ENCODE measurements at regions not wholly inside any gene's neighbourhood (a gene's known extent, or its start where the extent isn't known, plus 50 kb on each side); places are given as distances from the start of the nearest gene placed in this dataset.
A peak's percentile ranks its signal among the peaks of the same experiment; 100 is the strongest.

DNA sequence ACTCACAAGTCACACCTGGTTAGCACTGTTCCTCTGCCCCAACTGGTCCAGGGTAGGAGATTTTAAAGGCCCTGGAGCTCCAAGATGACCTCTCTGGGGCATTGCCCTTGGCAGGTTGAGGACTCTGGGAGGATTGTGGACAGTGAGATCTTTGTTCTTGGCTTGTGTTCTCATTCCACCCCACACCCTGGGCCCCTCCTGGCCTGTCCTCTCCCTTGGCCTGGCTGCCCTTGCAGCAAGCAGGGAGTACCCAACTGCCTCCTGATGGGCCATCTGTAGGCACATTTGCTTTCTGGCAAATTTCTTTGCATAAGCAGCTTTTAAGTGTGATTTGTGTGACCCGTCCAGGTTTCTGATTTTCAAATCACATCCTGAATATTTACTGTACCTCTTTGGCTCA is 239.6 kb downstream of the UTP18 start:
- Histone ChIP-seq H3K4me3 (replicated peaks in 1 of 3) (no peak overlapping the region), H3K27ac (no peak overlapping the region), H3K4me1 (no peaks in the 10 kb centered on the region), H3K9me3 (no peaks in the 10 kb centered on the region), H3K36me3 (no peaks in the 10 kb centered on the region), H3K27me3 (no peaks in the 10 kb centered on the region)
- no peak for DNase-seq
- intact Hi-C loops (cut with DNase I): no loop called here
- TF ChIP-seq POLR2A (IDR thresholded peaks at IDR 0.05): no peak
- TF ChIP-seq, protein P1, sequence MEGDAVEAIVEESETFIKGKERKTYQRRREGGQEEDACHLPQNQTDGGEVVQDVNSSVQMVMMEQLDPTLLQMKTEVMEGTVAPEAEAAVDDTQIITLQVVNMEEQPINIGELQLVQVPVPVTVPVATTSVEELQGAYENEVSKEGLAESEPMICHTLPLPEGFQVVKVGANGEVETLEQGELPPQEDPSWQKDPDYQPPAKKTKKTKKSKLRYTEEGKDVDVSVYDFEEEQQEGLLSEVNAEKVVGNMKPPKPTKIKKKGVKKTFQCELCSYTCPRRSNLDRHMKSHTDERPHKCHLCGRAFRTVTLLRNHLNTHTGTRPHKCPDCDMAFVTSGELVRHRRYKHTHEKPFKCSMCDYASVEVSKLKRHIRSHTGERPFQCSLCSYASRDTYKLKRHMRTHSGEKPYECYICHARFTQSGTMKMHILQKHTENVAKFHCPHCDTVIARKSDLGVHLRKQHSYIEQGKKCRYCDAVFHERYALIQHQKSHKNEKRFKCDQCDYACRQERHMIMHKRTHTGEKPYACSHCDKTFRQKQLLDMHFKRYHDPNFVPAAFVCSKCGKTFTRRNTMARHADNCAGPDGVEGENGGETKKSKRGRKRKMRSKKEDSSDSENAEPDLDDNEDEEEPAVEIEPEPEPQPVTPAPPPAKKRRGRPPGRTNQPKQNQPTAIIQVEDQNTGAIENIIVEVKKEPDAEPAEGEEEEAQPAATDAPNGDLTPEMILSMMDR (IDR thresholded peaks at IDR 0.05): no peak
- WGBS, 2 donors: 70 to 83% methylated on average over 1 of the region's 1 CpG

DNA sequence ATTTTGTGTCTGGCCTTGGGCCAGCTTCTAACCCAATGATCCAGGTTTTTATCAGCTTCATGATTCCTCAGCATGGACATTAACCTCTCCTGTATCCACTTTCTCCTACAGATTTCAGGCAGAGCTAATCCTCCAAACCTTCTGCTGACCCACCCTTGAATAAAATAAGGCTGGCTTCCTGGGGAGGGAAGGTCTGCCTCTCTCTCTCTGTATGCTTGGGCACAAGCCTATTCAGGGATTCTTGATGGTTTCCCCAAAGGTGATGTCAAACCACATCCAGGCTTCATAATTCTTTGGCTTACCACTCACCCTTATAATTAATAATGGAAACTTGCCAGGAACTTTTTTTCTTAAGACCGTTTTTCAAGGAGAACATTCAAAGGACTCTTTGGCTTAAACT is 240.1 kb downstream of the UTP18 start:
- 21 to 36% methylated on average over 1 of the region's 1 CpG for WGBS, 2 donors

DNA sequence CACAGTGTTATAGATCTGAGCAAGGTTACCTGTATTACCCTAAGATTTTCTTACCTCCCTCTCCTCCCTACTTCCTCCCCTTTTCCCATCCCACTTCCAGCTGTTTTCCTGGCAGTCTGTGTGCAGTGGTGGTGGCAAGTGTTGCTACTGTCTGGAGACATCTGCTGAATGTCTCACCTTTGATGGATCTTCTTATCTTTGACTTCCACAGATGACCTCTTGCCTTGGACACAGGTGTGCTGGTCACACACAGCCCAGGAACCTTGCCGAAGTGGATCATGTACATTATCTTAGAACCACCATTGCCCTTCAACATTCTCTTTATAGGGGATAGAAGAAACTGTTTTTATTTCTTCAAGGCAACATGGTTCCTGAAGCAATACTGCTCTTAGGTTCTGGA is 245.1 kb downstream of the UTP18 start:
- H3K27me3 ChIP-seq: no peaks in the 10 kb centered on the region
- no peak for TF ChIP-seq POLR2A (IDR thresholded peaks at IDR 0.05)
- TF ChIP-seq, protein P1 (IDR thresholded peaks at IDR 0.05): no peak
- no peak for DNase-seq
- WGBS, 2 donors: 92 to 100% methylated on average over 1 of the region's 1 CpG
- H3K4me1 ChIP-seq: no peaks in the 10 kb centered on the region
- intact Hi-C loops (cut with DNase I): no loop called here
- H3K4me3 ChIP-seq (replicated peaks in 1 of 3): no peak overlapping the region
- H3K36me3 ChIP-seq: no peaks in the 10 kb centered on the region
- no peaks in the 10 kb centered on the region for H3K9me3 ChIP-seq
- H3K27ac ChIP-seq: no peak overlapping the region

More for the DNA sequence above, 240.1 kb downstream of the UTP18 start:
- H3K4me3 ChIP-seq (replicated peaks in 1 of 3): no peak overlapping the region
- intact Hi-C loops (cut with DNase I): no loop called here
- DNase-seq: no peak
- TF ChIP-seq, protein P1 (IDR thresholded peaks at IDR 0.05): no peak
- no peak for TF ChIP-seq POLR2A (IDR thresholded peaks at IDR 0.05)
- H3K27ac ChIP-seq: no peak overlapping the region
- no peaks in the 10 kb centered on the region for H3K4me1 ChIP-seq
- H3K9me3 ChIP-seq: no peaks in the 10 kb centered on the region
- no peaks in the 10 kb centered on the region for H3K27me3 ChIP-seq
- no peaks in the 10 kb centered on the region for H3K36me3 ChIP-seq

DNA sequence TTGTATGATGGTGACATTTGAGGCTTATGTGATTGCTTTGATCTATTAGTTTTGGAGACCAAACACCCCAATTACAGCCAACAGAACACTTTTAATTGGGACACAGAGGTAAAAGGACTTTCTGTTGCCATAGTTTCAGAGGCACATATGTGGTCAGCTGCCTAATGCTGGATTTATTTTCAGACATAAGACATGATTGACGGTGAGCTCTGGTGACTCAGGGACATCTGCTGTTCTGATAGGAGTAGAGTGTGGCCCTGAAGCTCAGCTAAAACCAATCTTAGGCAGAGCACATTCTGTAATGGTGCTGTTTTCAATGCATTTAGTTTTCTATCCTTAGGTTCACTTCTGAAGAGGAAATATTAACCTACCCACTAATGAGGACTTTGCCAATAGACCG is 247.1 kb downstream of the UTP18 start:
- TF ChIP-seq, protein P1 (IDR thresholded peaks at IDR 0.05): no peak
- Histone ChIP-seq H3K4me3 (replicated peaks in 1 of 3) (no peak overlapping the region), H3K4me1 (peaks cover 0 to 4% of the 10 kb centered on the region in 2 donors), H3K27me3 (no peaks in the 10 kb centered on the region), H3K36me3 (no peaks in the 10 kb centered on the region), H3K9me3 (no peaks in the 10 kb centered on the region), H3K27ac (no peak overlapping the region)
- intact Hi-C loops (cut with DNase I): no loop called here
- WGBS, 2 donors: 68 to 80% methylated on average over 2 of the region's 2 CpGs
- DNase-seq: no peak

DNA sequence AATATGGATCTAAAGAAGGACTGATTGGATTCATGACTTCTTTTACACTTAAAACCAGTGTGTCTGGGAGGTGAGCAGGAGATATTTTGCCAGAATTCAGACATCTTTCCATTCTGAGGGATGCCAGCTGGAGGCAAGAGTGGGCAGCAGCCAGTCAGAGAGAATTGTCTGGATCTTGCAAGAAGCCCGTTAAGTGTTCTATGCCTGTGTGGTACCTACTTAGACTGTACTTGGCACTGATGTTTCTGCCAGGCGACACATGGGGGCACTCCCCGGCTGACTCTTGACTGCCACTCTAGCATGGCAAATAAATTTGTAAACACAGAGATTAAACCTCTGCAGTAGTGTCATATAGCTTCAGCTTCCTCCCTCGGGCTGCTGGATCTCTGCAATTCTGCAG is 247.7 kb downstream of the UTP18 start:
- H3K36me3 ChIP-seq: no peaks in the 10 kb centered on the region
- intact Hi-C loops (cut with DNase I): no loop called here
- TF ChIP-seq, protein P1 (IDR thresholded peaks at IDR 0.05): no peak
- TF ChIP-seq POLR2A (IDR thresholded peaks at IDR 0.05): no peak
- H3K27me3 ChIP-seq: no peaks in the 10 kb centered on the region
- peak in 1 of 2 donors; percentile 35 for DNase-seq
- peaks cover 0 to 7% of the 10 kb centered on the region in 2 donors for H3K4me1 ChIP-seq
- WGBS, 2 donors: 38 to 42% methylated on average over 4 of the region's 4 CpGs
- H3K27ac ChIP-seq: no peak overlapping the region
- H3K4me3 ChIP-seq (replicated peaks in 1 of 3): no peak overlapping the region
- H3K9me3 ChIP-seq: no peaks in the 10 kb centered on the region

Measured in thyroid gland (tissue), 4 donors.